Breast epithelium (tissue), 3 donors: ENCODE measurements at regions not wholly inside any gene's neighbourhood (a gene's known extent, or its start where the extent isn't known, plus 50 kb on each side); places are given as distances from the start of the nearest gene placed in this dataset.

Source experiments
- CTCF ChIP-seq, 3 donors: fragments of 450-650 bp; IDR thresholded peaks; one replicate each; pipeline ENCODE4 v1.5.1; 2016 to 2017; ENCODE audit warnings: antibody characterized with exemption in 3 of 3, mild to moderate bottlenecking in 3 of 3, moderate library complexity in 3 of 3
- POLR2A ChIP-seq: fragments of 450-650 bp; IDR thresholded peaks from one replicate; pipeline ENCODE4 v1.6.1; 2016; ENCODE audit warnings: antibody characterized with exemption, mild to moderate bottlenecking, moderate library complexity
- POLR2AphosphoS5 ChIP-seq, 3 donors: sonication (generic); formaldehyde crosslinking; IDR thresholded peaks; one replicate each; pipeline ENCODE4 v1.6.1; 2017; ENCODE audit warnings: antibody characterized with exemption in 3 of 3

GRCh38 chr22:27490080-27490479 lies 311.5 kb downstream of the MN1 start:
- TF ChIP-seq CTCF (IDR thresholded peaks at IDR 0.05) (no peak), POLR2A (no peak), POLR2AphosphoS5 (IDR thresholded peaks at IDR 0.05) (no peak)
